Activated CD4-positive, alpha-beta T cell treated with anti-CD3 and anti-CD28 coated beads for 48 hours (primary cell): ENCODE measurements at regions not wholly inside any gene's neighbourhood (a gene's known extent, or its start where the extent isn't known, plus 50 kb on each side); places are given as distances from the start of the nearest gene placed in this dataset.
"Not testable (repeated sequence)": the region's sequence is repeated elsewhere in the genome, so short reads cannot be mapped to it uniquely, and the experiment has no call there.

ENCODE experiments used
- DNase-seq: peaks from one replicate; pipeline ENCODE4 v3.0.0-alpha.2; 2020

DNA sequence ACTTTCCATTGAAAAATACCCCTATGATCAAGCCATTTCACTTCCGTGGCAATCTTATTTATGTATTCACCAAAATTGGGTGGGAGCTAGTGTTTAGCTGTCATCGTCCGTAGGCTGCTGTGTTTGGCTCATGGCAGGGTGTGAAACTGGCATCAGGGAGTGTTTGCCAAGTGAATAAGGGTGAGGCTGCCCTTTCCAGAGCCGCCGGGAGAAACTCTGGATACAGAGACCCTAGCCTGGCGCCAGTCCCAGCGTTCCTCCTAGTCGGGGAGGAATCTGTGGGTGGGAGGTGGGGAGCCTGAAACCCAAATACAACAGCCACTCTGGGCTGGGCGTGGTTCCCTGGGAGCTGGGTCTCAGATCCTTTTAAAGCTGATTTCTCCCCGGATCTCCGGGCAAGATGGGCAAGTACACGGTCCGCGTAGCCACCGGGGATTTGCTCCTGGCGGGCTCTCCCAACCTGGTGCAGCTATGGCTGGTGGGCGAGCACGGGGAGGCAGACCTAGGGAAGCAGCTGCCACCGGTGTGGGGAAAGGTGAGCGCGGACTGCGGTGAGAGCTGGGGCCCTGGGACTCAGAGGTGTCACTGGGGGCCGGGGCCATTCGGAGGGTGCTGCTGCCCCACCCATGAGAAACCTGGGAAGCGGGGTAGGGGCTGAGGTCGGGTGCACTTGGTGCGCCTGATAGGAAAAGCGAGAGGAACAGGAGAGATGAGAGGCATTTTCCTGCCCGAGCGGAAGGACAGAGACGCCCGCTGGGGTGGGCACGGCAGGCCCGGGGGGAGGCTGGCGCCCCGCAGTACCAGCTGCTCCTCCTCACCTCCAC lies 62.1 kb upstream of the TEKT1 start:
- DNase-seq: no peak

DNA sequence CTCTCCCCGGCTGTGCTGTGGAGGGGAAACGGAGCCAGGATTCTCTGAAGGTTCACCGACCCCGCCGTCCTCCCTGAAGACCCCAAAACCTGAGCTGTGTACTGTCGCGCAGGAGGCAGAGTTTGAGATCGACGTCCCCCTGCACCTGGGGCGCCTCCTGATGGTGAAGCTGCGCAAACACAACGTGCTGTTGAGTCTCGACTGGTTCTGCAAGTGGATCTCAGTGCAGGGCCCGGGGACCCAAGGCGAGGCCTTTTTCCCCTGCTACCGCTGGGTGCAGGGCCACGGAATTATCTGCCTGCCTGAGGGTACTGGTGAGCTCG lies 62.6 kb upstream of the TEKT1 start:
- peak; percentile 65 for DNase-seq

DNA sequence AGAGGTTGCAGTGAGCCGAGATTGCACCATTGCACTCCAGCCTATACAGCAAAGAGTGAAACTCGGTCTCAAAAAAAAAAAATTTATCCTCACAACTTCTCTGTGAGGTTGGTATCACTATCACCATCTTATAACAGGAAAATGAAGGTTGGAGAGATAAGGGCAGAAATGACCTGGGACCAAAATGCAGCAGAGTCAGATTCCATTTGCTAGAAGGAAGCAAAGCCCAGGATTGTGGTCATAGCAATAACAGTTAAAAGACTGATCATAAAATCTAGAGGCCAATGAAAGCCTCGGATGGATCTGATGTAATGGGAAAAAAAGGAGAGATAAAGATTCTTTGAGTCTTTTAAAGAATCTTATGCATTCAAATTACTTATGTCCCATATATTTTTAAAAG lies 69.6 kb upstream of the TEKT1 start:
- no peak for DNase-seq

DNA sequence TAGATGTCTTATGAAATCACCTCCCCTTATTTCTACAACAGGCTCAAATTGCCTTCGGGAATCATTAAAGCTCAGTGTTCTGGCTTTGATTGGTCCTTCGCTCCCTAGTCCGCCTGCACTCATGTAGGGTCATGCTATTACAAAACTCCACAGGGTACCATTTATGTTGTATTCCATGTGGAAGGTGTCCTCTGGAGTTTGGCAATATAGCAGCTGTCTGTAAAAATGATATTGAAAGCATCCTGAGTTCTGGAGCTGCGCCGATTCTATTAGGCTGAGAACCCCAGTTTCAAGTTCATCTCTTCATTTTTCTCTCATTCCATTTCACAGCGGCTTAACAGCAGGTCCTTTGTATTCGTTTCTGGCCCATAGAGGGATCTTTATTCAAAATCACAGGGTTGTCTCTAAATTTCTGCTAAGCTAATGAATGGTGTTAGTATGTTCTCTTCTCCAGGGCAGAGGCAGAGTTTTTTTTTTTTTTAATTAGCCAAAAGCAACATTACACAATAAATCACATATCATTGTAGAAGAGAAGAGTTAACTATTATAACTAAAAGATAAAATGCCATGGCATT lies 71.9 kb upstream of the TEKT1 start:
- no peak for DNase-seq

DNA sequence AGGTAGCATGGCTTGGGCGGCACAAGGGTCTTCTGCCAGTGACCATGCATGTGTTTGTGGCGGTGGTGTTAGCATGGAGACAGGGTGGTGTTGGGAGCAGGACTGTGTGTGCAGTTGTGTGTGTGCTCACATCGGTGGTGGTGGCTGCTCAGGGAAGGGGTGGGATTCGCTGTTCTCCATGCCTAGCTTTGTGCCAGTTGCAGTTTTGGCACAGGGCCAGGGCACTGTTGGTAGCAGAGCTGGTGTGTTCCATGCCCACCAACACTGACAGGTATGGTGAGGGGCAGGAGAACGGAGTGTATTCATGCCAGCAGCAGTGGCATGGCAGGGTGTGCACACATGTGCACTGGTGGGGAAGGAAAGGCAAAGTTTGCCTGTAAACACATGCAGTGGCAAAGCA lies 77.3 kb upstream of the TEKT1 start:
- DNase-seq: no peak

DNA sequence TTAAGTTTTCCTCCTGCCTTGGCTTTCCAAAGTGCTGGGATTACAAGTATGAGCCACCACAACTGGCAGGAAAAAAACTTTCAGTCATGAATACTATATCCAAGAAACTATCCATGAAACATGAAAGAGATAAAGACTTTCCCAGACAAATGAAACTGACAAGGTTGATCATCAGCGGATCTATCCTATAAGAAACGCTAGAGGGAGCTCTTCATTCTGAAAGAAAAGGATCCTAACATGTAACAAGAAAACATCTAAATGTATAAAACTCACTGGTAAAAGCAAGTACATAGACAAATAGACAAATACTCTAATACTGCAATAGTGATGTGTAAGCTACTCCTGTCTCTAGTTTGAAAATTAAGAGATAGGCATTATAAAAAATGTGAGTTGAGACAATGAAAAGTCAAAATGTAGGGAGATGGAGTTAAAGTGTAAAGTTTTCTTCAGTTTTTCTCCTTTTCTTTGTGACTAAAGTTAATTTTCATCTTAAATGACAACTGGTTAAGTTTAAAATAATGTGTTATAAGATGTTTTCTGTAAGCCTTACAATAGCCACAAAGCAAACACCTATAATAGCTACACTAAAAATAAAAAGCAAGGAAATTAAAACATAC lies 79.6 kb upstream of the TEKT1 start:
- DNase-seq: no peak

DNA sequence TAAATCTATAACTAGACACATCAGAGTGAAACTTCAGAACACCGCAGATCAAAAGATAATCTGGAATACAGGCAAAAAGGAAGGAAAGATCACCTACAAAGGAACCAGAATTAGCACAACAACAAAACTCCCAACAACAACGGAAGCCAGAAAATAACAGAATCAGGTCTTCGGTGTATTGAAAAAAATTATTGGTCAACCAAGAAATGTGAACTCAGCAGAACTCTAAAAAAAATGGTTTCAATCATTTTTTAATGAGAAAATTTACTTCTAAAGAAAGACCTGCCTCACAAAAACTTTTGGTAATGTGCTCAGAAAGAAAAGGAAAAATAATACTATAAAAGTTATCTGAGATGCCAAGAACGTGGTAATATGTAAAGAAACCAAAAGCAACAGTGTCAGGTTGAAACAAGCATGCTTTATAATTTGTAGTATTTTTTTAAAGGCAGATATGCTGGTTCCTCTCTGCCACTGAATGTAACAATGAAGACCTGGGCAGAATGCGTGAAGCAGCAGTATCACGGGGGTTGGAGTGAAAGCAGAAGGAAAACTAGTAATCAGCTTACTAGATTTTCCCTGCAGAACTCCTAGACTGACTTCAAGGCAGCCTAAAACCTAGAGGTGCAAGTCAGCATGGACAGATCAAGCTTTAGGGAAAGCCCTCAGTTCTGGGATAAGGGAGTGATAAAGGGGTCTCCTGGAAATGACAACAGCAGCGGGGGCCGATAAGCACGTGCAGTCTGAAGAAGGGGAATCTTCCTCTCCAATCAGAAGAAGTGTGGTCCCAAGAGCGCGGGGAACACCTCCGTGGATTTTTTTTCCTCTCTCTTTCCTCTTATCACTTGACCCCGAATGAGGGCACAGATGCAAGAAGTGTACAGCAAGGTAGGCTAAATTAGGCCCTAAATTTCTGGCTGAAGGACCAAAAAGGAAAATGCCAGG lies 80.9 kb upstream of the TEKT1 start:
- DNase-seq: no peak

DNA sequence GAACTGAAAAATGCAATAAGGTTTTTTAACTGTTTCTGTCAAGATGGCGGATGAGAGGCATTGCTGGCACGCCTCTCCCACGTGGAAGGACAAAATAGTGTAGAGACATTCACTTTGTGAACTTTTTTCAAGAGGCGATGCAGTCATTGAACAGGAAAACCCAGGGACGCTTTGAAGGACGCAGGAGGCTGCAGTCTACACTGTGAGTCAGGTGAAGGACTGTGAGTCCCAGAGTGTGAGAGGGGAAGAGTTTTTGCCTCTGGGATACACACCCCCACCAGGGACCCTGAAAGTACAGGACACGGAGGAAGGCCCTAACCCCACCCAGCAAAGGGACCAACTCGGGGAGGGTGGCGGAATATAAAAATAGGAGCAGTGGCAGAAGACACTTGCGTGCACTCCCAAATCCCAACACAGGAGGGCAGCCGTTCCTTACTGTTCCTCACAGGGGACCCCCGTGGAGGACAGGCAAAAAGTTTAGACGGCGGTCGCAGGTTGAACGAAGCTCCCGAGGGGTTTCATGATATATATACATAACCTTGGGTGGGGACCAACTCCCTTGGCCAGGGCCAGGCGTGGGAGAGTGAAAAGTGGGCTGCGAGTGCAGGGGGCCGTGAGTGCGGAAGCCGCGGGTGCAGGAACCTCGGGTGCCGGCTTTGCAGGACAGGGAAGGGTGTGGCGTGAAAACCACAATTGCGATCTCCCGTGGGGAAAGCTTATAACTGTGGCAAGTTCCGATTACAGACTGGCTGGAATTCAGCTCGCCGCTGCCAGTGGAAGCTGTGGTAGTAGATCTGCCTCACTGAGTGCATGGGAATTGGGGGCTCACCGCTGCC lies 82.0 kb upstream of the ALOX12 start:
- peak; percentile 85 for DNase-seq

DNA sequence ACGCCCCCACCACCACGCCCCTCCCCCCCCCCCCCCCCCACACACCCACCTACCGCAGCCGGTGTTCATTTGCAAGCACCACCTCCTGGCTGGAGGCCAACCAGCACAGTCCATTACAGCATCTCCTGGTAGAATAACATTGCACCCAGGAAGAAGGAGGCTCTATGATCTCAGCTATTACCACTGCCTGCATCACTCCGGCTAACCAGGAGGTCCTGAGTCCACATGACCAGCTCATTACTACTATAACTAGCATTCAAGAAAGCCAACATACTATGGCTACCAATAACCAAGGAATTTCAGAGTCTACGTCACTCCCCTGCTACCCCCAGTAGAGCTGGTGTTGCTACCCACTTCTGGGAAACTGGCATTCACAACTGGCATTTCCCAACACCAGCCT lies 81.1 kb upstream of the ALOX12 start:
- peak; percentile 31 for DNase-seq

DNA sequence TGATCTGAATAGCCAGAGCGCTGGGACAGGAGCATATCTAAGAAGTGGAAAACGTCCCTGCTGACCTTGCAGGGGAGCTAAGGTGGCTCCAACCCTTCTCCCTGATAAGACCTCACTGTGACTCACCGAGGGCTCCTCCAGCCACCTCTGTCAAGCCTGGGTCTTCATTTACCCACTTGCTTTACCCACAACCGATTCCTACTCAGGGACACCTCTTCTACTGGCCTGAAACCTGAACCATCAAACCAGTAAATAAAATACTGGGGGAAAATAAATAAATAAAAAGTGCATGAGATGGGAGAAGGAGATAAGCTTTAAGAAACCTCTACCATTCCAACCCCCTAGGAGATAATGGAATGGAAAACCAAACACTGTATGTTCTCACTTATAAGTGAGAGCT lies 80.2 kb upstream of the ALOX12 start:
- DNase-seq: no peak

DNA sequence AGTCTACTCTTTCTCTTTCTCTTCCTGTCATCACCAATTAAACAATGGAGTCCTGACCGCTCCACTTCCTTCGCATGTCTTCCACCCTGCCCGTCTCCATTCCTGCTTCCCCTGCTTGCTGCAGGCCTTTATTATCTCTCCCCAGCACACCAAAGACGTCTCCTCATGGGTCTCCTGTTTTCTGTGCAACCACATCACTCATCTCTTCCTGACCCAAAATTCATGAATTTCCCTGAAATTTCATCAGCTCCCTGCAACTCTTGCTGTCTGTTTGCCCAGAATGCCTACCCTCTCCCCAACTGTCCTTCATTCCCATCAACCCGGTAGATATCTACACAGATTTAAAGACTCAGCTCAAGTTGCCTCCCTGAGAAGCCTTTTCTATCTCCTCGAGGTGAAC lies 76.7 kb upstream of the ALOX12 start:
- DNase-seq: no peak

DNA sequence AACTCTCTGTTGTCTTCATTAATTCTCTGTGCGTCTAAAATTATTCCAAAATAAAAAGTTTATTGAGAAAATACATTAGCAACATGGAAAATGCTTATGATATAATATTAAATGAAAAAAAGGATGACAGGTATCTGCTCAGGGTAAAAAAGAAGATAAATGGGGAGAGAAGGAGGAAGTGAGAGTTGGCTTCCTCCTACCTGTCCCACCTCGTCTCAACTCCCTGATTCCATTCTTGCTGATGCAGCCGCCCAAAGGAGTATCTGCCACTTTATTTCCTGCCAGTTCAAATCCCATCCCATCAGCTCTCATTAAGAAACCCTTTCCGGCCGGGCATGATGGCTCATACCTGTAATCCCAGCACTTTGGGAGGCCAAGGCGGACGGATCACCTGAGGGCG lies 72.5 kb upstream of the ALOX12 start:
- DNase-seq: no peak

DNA sequence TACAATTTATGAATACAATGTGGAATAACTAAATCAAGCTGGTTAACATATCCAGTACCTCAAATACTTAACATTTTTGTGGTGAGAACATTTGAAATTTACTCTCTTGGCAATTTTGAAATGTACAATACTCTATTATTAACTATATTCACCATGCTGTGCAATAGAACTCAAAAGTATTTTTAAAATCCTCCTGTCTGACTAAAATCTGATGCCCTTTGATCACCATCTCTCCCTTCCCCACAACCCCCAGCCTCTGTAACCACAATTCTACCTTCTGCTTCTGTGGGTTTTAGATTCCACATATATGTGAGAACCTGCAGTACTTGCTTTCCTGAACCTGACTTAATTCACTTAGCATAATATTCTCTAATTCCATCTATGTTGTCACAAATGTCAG lies 71.6 kb upstream of the ALOX12 start:
- DNase-seq: peak; percentile 21

DNA sequence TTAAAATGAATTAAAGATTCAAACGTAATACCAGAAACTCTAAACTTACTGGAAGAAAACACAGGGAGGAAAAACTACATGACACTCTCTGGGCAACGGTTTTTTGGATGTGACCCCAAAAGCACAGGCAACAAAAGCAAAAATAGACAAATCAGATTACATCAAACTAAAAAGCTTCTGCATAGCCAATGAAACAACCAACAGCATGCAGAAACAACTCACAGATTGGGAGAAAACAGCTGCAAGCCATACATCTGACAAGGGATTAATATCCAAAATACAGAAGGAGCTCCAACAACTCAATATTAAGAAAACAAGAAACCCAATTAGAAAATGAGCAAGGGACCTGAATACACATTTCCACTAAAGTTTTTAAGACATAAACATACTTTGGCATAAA lies 69.2 kb upstream of the ALOX12 start:
- DNase-seq: no peak

DNA sequence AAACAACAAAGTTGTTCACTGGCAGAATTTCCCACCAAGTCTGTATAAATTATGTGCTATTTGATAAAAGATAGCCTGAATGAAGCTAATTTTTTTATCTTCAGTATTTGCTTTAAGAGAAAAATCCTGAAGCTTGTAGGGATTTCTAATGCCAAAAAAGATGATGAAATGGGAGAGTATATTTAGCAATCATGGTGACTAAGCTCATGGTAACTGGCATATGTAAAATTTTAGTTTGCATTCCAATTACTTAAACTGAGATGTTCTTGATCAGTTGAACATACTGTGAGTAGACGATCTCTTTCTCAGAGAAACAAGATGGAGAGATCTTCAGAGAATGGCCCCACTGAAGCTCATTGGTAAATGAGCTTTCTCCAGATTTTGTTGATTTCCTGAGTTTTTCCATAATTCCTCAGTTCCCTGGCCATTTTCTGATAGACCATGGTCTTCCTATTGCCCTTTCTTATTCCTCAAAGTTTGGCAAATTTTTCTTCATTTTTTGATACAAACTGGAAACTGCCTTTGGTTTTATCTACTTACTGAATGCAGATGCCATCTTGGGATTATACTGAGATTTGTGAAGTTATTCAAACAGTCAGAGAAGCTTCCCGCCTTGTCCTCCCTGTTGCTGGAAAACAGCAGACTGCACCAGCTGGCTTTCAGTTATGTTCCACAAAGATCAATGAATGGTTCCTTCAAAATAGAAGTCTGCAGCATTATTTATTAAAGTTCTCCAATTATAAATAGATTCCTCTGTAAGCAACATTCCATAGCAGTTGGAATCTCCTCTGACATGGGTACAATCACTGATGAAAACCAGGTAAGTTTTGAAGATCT lies 68.3 kb upstream of the ALOX12 start:
- DNase-seq: no peak

DNA sequence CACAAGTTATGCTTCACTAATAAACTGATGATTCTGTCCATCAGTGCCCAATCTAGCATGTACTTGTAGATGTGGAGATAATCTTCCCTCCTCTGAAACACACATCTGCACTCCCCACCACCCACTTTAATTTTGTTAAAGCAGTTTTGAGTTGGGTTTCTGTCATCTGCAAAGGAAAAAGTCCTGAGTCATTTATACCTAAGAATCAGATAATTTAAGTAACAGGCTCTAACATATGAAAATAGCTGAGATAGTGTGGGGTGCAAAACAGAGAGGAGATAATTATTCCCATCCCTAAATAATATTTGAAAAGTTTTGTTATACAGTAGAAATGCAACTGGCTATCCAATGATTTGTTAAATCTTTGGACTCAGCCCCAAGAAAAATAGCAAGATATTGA lies 67.7 kb upstream of the ALOX12 start:
- no peak for DNase-seq

DNA sequence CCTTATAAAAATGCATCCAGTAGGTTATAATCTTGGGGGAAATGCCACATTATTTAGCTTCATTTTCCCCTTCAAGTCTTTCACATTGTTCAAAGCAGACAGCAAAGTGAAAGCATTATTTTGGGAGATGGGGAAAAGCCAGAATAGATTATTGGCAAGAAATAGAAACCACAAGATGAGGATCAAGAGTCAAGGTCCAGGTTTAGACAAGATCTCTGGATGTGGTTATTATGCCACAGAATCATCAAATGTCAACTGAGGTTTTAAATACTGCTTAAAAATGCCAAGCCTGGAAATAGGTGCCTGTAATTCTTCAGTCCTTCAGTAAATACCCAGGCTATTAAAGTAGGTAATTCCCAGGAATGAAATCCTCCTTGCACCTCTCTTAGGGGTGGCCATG lies 65.1 kb upstream of the ALOX12 start:
- DNase-seq: no peak

DNA sequence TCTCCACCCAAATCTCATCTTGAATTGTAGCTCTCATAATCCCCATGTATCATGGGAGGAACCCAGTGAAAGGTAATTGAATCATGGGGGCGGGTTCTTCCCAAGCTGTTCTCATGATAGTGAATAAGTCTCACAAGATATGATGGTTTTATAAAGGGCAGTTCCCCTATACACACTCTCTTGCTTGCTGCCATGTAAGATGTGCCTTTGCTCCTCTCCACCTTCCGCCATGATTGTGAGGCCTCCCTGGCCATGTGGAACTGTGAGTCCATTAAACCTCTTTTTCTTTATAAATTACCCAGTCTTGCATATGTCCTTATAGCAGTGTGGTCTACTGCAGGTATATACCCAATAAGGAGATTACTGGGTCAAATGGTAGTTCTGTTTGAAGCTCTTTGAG lies 61.3 kb upstream of the ALOX12 start:
- DNase-seq: not testable (repeated sequence)

DNA sequence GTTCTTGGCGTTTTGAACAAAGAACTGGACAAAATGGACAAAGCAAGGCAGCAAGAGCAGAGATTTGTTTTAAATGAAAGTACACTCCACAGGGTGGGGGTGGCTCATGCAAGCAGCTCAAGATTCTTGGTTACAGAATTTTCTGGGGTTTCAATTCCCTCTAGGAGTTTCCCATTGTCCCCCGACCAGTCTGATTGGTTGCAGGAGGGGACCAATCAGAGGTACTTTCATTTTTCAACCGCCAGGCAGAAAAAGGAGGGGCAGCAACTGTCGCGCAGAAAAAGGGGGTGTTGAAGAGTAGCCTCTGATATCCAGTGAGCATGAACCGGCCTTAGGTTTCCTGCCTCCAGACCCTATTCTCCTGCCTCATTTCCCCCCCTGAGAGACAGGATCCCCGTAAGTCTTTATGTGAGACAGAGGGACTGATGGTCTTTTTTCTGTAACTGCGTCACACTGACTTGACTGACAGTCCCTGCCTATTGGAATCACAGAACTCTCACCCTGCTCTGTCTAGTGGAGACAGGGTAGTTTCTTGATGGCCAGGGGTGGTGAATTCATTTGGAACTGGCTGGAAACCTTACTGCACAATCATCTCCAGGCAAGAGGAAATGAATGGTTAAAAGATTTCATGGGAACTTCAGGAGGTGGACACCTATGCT lies 59.4 kb upstream of the ALOX12 start:
- DNase-seq: no peak

DNA sequence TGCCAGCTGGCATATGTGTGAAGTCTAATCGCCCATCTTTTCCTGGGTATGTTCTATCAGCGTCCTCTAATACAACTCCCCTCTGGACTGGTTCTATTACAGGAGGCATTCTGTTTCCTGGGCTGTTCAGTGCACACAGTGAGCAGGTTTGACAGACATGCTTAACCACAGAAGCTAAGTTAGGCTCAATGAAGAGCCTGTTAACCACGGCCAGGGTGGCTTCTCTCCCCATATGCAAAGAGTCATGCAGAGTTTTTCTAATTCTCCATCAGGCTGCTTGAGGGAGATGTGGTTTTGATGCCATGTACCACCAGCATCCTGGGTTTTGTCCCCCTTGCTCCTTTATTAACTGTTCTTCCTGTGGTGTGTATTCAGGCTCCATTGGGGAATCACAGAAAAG lies 57.2 kb upstream of the ALOX12 start:
- DNase-seq: no peak

DNA sequence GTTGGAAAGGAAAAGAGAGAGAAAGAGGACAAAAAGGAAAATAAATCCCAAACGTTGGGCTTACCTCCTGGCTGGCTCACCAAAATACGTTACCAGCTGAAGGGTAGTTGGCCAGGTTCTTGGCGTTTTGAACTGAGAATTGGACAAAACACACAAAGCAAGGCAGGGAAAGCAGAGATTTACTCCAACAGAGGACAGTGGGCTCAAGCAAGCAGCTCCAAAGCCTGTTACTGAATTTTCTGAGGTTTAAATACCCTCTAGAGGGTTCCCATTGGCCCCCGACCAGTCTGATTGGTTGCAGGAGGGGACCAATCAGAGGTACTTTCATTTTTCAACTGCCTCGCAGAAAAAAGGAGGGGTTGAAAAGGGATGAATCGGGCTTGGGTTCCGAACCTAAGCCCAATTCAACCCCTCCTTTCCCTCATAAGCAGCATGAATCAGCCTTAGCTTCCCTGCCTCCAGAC lies 55.6 kb upstream of the ALOX12 start:
- DNase-seq: no peak
